ENCODE measurements at regions not wholly inside any gene's neighbourhood (a gene's known extent, or its start where the extent isn't known, plus 50 kb on each side); places are given as distances from the start of the nearest gene placed in this dataset.

DNA sequence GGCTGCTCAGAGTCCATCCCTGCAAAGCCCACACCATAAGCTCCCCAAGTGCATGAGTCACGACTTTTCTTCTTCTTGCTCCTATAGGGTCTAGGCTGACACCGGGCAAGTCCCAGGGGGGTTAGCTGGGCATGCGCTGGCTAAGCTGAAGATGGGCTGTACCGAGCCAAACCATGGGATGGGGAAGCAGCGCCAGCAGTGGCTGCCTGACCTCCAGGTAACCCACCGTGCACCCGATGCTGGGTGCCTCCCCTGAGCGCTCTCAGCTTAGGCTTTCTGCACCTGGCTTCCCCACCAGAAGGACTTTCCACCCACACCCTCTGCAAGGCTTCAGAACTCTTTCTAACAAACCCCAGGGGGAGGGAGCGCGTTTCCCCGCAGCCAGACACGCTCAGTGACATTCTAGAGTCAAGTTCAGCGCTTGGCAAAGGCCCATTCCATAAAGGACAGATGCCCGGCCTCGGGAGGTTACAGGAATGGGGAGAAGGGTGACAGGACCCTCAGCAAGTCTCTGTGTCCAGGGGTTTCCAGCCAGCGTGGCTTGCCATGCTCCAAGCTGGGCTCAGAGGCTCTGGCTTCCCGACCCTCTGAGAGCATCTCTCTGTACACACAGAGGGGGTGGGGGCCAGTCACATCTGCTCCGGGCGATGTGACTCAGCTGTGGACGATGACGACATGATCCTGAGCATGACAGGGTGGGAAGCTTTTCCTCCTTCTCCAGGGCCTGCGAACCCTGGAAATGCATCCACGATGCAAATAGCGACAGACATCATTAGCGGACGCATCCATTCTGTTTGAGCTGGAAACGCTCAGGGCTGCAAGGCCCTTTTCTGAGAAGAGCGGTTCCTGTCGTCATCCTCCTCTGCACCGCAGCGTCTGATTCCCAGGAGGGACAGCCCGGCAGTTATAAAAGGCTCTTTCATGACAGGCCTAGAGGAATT is 107.8 kb downstream of the SIK1 start:
- Histone ChIP-seq H3K27ac (ENCODE audit: low read depth, low read length) (no peak overlapping the region), H3K4me3 (ENCODE audit: extremely low read depth in 1 of 4, insufficient read depth in 2 of 4, low read depth in 3 of 4, low read length in 4 of 4) (no peak overlapping the region), H3K4me1 (replicated peaks in 1 of 4; ENCODE audit: control insufficient read depth in 3 of 4, insufficient read depth in 4 of 4, low read length in 3 of 4) (no peaks in the 10 kb centered on the region), H3K27me3 (replicated peaks in 1 of 4; ENCODE audit: control insufficient read depth in 3 of 4, extremely low read depth in 1 of 4, insufficient read depth in 3 of 4, low read length in 3 of 4) (no peaks in the 10 kb centered on the region), H3K9me3 (ENCODE audit: insufficient read depth in 2 of 2, low read depth in 1 of 2, low read length in 1 of 2) (peaks cover 9 to 13% of the 10 kb centered on the region in 2 experiments; a peak in 3 of 4 replicates), H3K4ac (replicated peaks; ENCODE audit: insufficient read length, low read depth, low read length) (peak overlapping the region; percentile 16), H2BK20ac (ENCODE audit: low read length) (no peak overlapping the region), H4K5ac (ENCODE audit: insufficient read length, low read depth, low read length) (no peak overlapping the region), H2BK15ac (ENCODE audit: low read length) (no peak overlapping the region), H3K36me3 (ENCODE audit: control insufficient read depth in 2 of 4, insufficient read depth in 4 of 4, low read length in 3 of 4) (no peaks in the 10 kb centered on the region), H3K18ac (ENCODE audit: extremely low read depth, low read length) (no peak overlapping the region), H3K23ac (ENCODE audit: insufficient read length) (no peak overlapping the region), H3K79me2 (ENCODE audit: control insufficient read depth in 1 of 2, insufficient read depth in 2 of 2, low read length in 2 of 2) (no peaks in the 10 kb centered on the region), H3K14ac (ENCODE audit: insufficient read length) (no peak overlapping the region), H3K9ac (replicated peaks in 1 of 4; ENCODE audit: extremely low read depth in 1 of 4, low read depth in 3 of 4, low read length in 3 of 4) (no peak overlapping the region), H2BK12ac (ENCODE audit: low read depth, low read length) (no peak overlapping the region), H2BK120ac (replicated peaks; ENCODE audit: low read depth, low read length) (no peak overlapping the region), H3K56ac (replicated peaks; ENCODE audit: insufficient read length, low read depth, low read length) (no peak overlapping the region), H3K23me2 (ENCODE audit: low read depth, low read length) (no peaks in the 10 kb centered on the region), H3K4me2 (ENCODE audit: insufficient read depth in 1 of 2, low read depth in 2 of 2, low read length in 2 of 2) (no peak overlapping the region), H3K79me1 (ENCODE audit: low read depth, low read length) (no peaks in the 10 kb centered on the region), H2AK5ac (ENCODE audit: low read depth, low read length) (no peak overlapping the region), H4K91ac (replicated peaks; ENCODE audit: insufficient read length, low read length) (no peak overlapping the region), H2AFZ (ENCODE audit: low read length) (no peak overlapping the region), H4K8ac (ENCODE audit: extremely low read depth, insufficient read depth, low read length) (no peak overlapping the region), H4K20me1 (replicated peaks in 1 of 2; ENCODE audit: control insufficient read depth in 1 of 2, insufficient read depth in 2 of 2, low read length in 2 of 2) (no peaks in the 10 kb centered on the region), H2BK5ac (ENCODE audit: low read depth, low read length) (no peak overlapping the region)
- FAIRE-seq (no peak), DNase-seq (ENCODE audit: low read depth in 1 of 2, low spot score in 2 of 2) (no peak)
- ChIA-PET CTCF (ENCODE audit: partially characterized antibody) (interaction anchor here (0.6 to 2.2 kb wide), 8 partner anchors 10 to 547 kb away, joined by 3 to 8 read pairs (median 3); no protein-coding TSS in a partner anchor), POLR2A (ENCODE audit: partially characterized antibody) (interaction anchor here (0.6 kb wide), 1 partner anchor 522 kb away, joined by 4 read pairs; no protein-coding TSS in a partner anchor)
- WGBS, 2 experiments (ENCODE audit: extremely low coverage in 1 of 2, insufficient coverage in 1 of 2, insufficient read length in 1 of 2, insufficient replicate concordance in 2 of 2, low coverage in 1 of 2, low lambda C conversion rate in 2 of 2, missing lambda C conversion rate in 1 of 2) = 85% methylated on average over 32 of the region's 32 CpGs; no CpG with 5 or more reads in 1 of the 2 experiments
- TF ChIP-seq SAP30 (IDR thresholded peaks at IDR 0.05; ENCODE audit: insufficient read depth, insufficient replicate concordance, low read length) = no peak
- no peak for TF ChIP-seq EGR1 (IDR thresholded peaks at IDR 0.05; ENCODE audit: borderline replicate concordance, low read depth, low read length)
- no peak for TF ChIP-seq RXRA (IDR thresholded peaks at IDR 0.05; ENCODE audit: insufficient read depth, low read depth, low read length)
- TF ChIP-seq CEBPB (IDR thresholded peaks at IDR 0.05; ENCODE audit: low read depth, low read length) = no peak
- no peak for TF ChIP-seq RFX5 (IDR thresholded peaks at IDR 0.05; ENCODE audit: borderline replicate concordance, low read depth, low read length)
- TF ChIP-seq, protein P1, sequence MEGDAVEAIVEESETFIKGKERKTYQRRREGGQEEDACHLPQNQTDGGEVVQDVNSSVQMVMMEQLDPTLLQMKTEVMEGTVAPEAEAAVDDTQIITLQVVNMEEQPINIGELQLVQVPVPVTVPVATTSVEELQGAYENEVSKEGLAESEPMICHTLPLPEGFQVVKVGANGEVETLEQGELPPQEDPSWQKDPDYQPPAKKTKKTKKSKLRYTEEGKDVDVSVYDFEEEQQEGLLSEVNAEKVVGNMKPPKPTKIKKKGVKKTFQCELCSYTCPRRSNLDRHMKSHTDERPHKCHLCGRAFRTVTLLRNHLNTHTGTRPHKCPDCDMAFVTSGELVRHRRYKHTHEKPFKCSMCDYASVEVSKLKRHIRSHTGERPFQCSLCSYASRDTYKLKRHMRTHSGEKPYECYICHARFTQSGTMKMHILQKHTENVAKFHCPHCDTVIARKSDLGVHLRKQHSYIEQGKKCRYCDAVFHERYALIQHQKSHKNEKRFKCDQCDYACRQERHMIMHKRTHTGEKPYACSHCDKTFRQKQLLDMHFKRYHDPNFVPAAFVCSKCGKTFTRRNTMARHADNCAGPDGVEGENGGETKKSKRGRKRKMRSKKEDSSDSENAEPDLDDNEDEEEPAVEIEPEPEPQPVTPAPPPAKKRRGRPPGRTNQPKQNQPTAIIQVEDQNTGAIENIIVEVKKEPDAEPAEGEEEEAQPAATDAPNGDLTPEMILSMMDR (IDR thresholded peaks at IDR 0.05; ENCODE audit: control extremely low read depth in 1 of 3, insufficient read depth in 1 of 3, low read depth in 1 of 3, low read length in 3 of 3) = no peak
- TF ChIP-seq RAD21 (IDR thresholded peaks at IDR 0.05 in 1 of 2, conservative IDR thresholded peaks at IDR 0.05 in 1 of 2; ENCODE audit: low read depth in 2 of 2, low read length in 2 of 2) = no peak
- TF ChIP-seq ZNF274 (IDR thresholded peaks at IDR 0.05; ENCODE audit: borderline replicate concordance, extremely low read depth, low read length) = no peak
- TF ChIP-seq POLR2AphosphoS5 (IDR thresholded peaks at IDR 0.05; ENCODE audit: low read depth, low read length) = no peak

Measured in H1 (cell line).